GM12874 (cell line): ENCODE measurements at regions not wholly inside any gene's neighbourhood (a gene's known extent, or its start where the extent isn't known, plus 50 kb on each side); places are given as distances from the start of the nearest gene placed in this dataset.

Source experiments
- TF ChIP-seq, protein P1 (sequence below): IDR thresholded peaks from 2 replicates; pipeline ENCODE4 v1.5.1; 2011; ENCODE audit warnings: low read depth, mild to moderate bottlenecking, control low read depth, low read length, moderate library complexity; ENCODE audit not compliant: insufficient read depth

DNA sequence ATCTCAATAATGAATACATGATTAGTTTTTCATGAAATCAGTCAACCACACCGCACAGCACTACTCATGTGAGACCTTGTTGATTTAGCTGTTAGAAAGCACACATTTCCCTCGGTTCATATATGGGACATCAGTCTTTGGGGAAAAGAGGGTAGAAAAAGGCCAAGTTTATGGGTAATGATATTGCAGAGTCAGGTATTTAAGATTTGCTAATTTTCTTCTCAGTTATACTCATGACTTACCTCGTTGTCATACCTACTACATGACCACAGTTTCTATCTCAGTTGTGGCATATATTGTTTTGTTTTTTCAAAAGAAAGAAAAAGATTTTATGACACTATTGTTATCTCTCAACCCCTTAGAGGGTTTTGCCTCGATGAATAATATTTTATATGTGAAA lies 165.6 kb downstream of the POU4F1 start:
- TF ChIP-seq, protein P1, sequence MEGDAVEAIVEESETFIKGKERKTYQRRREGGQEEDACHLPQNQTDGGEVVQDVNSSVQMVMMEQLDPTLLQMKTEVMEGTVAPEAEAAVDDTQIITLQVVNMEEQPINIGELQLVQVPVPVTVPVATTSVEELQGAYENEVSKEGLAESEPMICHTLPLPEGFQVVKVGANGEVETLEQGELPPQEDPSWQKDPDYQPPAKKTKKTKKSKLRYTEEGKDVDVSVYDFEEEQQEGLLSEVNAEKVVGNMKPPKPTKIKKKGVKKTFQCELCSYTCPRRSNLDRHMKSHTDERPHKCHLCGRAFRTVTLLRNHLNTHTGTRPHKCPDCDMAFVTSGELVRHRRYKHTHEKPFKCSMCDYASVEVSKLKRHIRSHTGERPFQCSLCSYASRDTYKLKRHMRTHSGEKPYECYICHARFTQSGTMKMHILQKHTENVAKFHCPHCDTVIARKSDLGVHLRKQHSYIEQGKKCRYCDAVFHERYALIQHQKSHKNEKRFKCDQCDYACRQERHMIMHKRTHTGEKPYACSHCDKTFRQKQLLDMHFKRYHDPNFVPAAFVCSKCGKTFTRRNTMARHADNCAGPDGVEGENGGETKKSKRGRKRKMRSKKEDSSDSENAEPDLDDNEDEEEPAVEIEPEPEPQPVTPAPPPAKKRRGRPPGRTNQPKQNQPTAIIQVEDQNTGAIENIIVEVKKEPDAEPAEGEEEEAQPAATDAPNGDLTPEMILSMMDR = no peak

DNA sequence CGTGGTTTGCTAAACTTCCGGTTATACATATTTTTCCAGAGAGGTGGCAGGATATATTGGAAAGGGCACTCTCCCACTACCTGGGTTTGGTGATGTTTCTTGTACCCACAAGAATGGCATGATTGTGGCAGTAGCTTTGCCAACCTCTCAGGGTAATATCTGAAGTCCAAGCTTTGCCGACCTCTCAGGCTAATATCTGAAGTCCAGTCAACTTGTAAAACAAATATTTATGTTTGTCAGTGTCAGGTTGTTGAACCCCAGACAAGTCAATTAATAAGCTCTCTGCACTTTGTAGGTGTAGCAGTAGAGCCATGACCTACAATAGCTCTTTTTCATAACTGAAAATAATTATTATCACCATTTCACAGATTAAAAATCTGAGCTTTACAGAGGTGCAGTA lies 167.0 kb downstream of the POU4F1 start:
- TF ChIP-seq, protein P1 = no peak

DNA sequence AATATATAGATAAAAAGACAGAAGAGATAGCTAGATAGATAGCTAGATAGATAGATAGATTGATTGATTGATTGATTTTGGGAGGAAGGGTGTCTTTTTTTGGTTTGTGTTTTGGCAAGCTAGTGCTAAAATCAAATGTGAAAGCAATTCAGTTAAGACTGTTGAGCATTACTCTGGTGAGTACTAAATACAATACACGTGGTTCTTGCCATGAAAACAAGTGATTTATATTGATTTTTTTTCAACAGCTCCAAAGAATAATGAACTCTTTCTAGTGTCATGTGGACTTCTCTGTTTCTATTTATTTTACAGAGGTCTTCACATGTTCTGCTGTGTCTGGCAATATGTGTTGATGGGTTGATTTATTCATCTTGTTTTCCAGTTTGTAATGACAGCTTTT lies 172.0 kb downstream of the POU4F1 start:
- TF ChIP-seq, protein P1 = no peak

DNA sequence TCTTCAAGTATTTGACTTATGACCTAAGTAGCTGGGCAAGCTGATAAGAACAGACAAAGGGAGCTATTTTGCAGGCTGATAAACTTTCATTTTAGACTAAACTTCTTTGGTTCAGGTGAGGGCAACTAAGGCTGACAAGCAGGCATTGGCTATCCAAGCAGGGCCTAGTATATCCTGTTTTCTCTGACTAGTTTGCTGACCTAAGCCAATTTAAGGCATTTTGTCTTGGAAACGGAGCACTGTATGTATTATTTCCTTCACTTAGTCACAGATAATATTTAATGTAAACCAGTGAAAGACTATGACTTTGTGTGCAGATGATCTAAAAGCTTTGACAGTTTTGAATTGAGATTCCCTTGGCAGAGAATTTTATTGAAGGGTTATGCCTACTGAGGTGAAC lies 172.5 kb downstream of the POU4F1 start:
- TF ChIP-seq, protein P1 = no peak

DNA sequence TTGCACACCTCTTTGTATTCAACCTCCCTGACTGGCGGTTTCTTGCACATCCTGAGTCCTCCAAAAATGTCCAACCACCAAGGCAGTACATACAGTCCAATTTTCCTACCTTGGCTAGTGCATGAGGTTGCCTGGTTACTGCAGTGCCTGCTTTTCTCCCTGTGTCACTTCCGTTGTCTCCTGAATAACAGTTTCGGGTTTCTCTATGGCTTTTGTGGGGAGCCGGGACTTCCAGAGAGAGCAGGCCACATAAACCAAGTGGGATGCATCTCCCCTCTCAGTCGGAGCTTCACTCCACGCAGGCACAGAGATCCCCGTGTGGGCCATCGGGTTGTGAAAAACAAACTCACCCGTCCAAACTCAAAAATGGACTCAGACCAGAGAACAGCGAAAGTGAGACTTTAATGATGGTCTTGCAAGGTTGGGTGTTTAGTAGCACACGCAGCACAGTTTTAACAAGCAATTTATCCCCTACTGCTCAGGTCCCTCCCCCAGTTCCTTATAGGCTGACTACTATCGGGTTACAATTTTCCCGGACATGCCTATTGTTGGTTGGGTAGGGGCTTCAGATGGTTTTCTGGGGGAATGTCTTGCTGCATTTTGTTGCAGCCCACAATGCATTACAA lies 173.1 kb downstream of the POU4F1 start:
- TF ChIP-seq, protein P1 = no peak

DNA sequence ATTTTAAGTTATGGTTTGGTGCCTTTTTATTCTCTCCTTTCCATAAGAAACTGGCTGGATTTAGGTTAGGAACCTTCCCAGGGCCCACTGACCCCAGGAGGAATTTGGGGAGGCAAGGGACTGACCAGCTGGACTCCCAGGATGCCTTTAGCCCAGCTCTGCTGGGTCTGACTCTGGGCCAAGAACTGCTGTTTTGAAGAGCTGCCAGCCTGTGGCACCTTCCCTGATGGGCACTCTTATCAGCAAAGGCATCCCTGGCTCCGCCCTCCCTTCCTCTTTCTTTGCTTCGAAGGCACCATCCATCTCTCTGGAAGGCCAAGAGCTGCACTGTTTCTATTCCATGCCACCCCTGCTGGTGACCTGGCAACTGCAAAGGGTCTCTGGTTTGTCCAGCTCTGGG lies 174.7 kb downstream of the POU4F1 start:
- TF ChIP-seq, protein P1 = no peak

DNA sequence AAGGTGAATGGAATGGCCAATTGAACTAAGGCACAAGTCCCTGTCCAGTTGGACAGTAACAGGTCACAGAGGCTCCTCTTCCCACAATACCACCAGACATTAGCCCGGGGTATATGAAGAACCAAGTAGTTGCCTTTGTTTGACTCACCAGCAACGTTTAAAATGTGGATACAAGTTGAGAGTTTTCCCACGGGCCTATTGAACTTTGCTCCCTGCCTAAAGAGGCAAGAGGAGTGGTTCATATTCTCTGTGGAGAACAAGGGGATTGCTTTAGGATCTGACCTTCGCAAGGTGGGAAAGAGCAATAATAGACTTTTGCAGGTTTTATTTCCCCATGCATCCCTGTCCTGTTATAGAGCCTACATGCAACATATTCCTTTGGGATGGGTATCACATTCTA lies 177.2 kb downstream of the POU4F1 start:
- TF ChIP-seq, protein P1 = no peak
